SK-N-SH (cell line): ENCODE measurements at regions not wholly inside any gene's neighbourhood (a gene's known extent, or its start where the extent isn't known, plus 50 kb on each side); places are given as distances from the start of the nearest gene placed in this dataset.

Source experiments
- CTCF ChIP-seq: fragments of 200-600 bp; sonication (generic); IDR thresholded peaks from 2 replicates; pipeline ENCODE4 v1.6.1; 2017; ENCODE audit warnings: antibody characterized with exemption, mild to moderate bottlenecking, moderate library complexity
- MAX ChIP-seq: IDR thresholded peaks from 2 replicates; pipeline ENCODE4 v1.4.0; 2012; ENCODE audit warnings: low read depth
- TAF1 ChIP-seq: IDR thresholded peaks from 2 replicates; pipeline ENCODE4 v1.6.1; 2012; ENCODE audit warnings: low read depth, mild to moderate bottlenecking, low read length, moderate library complexity, borderline replicate concordance
- USF1 ChIP-seq: IDR thresholded peaks from 2 replicates; pipeline ENCODE4 v1.4.0; 2012; ENCODE audit warnings: low read depth, borderline replicate concordance

GRCh38 chr4:71243091-71243833, 95.6 kb upstream of the SLC4A4 start:
- TF ChIP-seq MAX (no peak), CTCF (no peak), TAF1 (no peak), USF1 (no peak)
